ENCODE measurements at regions not wholly inside any gene's neighbourhood (a gene's known extent, or its start where the extent isn't known, plus 50 kb on each side); places are given as distances from the start of the nearest gene placed in this dataset.

DNA sequence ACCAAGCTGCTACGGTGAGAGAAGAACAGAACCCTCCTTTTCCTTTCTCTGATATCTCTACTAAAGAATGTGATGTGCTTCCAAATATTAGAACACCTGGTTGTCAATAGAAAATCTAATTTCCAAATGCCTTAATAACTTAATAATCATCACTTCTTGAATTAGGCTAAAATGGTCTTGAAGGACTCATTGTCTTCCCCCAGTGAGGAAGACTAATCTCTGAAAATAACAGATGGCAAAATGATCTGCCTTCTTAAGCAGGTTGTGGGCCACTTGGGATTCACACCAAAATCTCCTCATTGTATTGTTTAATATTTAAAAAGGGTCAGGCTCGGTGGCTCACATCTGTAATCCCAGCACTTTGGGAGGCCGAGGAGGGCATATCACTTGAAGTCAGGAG is 805.9 kb upstream of the AUTS2 start (continued):
- TF ChIP-seq, protein P1, sequence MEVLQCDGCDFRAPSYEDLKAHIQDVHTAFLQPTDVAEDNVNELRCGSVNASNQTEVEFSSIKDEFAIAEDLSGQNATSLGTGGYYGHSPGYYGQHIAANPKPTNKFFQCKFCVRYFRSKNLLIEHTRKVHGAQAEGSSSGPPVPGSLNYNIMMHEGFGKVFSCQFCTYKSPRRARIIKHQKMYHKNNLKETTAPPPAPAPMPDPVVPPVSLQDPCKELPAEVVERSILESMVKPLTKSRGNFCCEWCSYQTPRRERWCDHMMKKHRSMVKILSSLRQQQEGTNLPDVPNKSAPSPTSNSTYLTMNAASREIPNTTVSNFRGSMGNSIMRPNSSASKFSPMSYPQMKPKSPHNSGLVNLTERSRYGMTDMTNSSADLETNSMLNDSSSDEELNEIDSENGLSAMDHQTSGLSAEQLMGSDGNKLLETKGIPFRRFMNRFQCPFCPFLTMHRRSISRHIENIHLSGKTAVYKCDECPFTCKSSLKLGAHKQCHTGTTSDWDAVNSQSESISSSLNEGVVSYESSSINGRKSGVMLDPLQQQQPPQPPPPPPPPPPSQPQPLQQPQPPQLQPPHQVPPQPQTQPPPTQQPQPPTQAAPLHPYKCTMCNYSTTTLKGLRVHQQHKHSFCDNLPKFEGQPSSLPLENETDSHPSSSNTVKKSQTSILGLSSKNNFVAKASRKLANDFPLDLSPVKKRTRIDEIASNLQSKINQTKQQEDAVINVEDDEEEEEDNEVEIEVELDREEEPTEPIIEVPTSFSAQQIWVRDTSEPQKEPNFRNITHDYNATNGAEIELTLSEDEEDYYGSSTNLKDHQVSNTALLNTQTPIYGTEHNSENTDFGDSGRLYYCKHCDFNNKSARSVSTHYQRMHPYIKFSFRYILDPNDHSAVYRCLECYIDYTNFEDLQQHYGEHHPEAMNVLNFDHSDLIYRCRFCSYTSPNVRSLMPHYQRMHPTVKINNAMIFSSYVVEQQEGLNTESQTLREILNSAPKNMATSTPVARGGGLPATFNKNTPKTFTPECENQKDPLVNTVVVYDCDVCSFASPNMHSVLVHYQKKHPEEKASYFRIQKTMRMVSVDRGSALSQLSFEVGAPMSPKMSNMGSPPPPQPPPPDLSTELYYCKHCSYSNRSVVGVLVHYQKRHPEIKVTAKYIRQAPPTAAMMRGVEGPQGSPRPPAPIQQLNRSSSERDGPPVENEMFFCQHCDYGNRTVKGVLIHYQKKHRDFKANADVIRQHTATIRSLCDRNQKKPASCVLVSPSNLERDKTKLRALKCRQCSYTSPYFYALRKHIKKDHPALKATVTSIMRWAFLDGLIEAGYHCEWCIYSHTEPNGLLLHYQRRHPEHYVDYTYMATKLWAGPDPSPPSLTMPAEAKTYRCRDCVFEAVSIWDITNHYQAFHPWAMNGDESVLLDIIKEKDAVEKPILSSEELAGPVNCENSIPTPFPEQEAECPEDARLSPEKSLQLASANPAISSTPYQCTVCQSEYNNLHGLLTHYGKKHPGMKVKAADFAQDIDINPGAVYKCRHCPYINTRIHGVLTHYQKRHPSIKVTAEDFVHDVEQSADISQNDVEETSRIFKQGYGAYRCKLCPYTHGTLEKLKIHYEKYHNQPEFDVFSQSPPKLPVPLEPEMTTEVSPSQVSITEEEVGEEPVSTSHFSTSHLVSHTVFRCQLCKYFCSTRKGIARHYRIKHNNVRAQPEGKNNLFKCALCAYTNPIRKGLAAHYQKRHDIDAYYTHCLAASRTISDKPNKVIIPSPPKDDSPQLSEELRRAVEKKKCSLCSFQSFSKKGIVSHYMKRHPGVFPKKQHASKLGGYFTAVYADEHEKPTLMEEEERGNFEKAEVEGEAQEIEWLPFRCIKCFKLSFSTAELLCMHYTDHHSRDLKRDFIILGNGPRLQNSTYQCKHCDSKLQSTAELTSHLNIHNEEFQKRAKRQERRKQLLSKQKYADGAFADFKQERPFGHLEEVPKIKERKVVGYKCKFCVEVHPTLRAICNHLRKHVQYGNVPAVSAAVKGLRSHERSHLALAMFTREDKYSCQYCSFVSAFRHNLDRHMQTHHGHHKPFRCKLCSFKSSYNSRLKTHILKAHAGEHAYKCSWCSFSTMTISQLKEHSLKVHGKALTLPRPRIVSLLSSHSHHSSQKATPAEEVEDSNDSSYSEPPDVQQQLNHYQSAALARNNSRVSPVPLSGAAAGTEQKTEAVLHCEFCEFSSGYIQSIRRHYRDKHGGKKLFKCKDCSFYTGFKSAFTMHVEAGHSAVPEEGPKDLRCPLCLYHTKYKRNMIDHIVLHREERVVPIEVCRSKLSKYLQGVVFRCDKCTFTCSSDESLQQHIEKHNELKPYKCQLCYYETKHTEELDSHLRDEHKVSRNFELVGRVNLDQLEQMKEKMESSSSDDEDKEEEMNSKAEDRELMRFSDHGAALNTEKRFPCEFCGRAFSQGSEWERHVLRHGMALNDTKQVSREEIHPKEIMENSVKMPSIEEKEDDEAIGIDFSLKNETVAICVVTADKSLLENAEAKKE (CRISPR knock-in tag; IDR thresholded peaks at IDR 0.05): no peak
- TF ChIP-seq ZNF114 (CRISPR knock-in tag; IDR thresholded peaks at IDR 0.05): no peak
- TF ChIP-seq EZH2phosphoT487 (IDR thresholded peaks at IDR 0.05; ENCODE audit: unreplicated experiment): no peak
- no peak for TF ChIP-seq JUNB (IDR thresholded peaks at IDR 0.05; ENCODE audit: unreplicated experiment)

DNA sequence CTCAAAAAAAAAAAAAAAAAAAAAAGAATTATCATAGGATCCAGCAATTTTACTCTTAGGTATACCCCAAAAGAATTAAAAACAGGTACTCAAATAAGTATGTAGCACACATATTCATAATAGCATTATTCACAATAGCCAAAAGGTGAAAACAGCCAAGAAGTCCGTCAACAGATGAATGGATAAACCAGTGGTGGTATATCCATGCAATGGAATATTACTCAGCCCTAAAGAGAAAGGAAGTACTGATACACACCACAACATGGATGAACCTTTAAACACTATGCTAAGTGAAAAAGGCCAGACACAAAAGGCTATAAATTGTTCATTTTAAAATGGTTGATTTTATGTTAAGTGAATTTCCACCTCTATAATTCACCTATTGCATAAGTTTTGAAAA is 804.8 kb upstream of the AUTS2 start:
- Histone ChIP-seq H4K20me1 (replicated peaks; ENCODE audit: insufficient read depth) (no peaks in the 10 kb centered on the region), H3F3A (replicated peaks; ENCODE audit: low read depth) (no peaks in the 10 kb centered on the region), H3K4me3 (no peak overlapping the region; the same call in 1 of the 2 replicates), H3K27ac (ENCODE audit: low read depth) (no peak overlapping the region), H3K79me2 (replicated peaks; ENCODE audit: insufficient read depth) (no peaks in the 10 kb centered on the region), H2AFZ (no peak overlapping the region), H3K4me1 (ENCODE audit: insufficient read depth) (no peaks in the 10 kb centered on the region), H3K27me3 (ENCODE audit: insufficient read depth) (no peaks in the 10 kb centered on the region), H3K36me3 (ENCODE audit: insufficient read depth) (no peaks in the 10 kb centered on the region), H3K9me2 (ENCODE audit: insufficient read depth) (no peaks in the 10 kb centered on the region), H3K4me2 (no peak overlapping the region)
- Mint-ChIP-seq H3K27ac (no peak overlapping the region), H3K27me3 (ENCODE audit: insufficient read depth, low read depth, poor library complexity) (peaks cover 10% of the 10 kb centered on the region), H3K9me3 (peaks cover 94% of the 10 kb centered on the region), H3K4me3 (no peak overlapping the region), H3K36me3 (ENCODE audit: low read depth) (peaks cover 43% of the 10 kb centered on the region), H3K4me1 (no peaks in the 10 kb centered on the region)
- no peak for DNase-seq (ENCODE audit: low spot score)
- no peak for ATAC-seq
- TF ChIP-seq STAT1 (IDR thresholded peaks at IDR 0.05; ENCODE audit: unreplicated experiment) (no peak), NANOG (IDR thresholded peaks at IDR 0.05; ENCODE audit: borderline replicate concordance) (no peak), POLR2AphosphoS5 (IDR thresholded peaks at IDR 0.05; ENCODE audit: low read depth) (no peak), ZNF331 (CRISPR knock-in tag; IDR thresholded peaks at IDR 0.05; ENCODE audit: low read depth) (no peak)
- TF ChIP-seq, protein P1 (CRISPR knock-in tag; IDR thresholded peaks at IDR 0.05): no peak
- TF ChIP-seq, protein P2, sequence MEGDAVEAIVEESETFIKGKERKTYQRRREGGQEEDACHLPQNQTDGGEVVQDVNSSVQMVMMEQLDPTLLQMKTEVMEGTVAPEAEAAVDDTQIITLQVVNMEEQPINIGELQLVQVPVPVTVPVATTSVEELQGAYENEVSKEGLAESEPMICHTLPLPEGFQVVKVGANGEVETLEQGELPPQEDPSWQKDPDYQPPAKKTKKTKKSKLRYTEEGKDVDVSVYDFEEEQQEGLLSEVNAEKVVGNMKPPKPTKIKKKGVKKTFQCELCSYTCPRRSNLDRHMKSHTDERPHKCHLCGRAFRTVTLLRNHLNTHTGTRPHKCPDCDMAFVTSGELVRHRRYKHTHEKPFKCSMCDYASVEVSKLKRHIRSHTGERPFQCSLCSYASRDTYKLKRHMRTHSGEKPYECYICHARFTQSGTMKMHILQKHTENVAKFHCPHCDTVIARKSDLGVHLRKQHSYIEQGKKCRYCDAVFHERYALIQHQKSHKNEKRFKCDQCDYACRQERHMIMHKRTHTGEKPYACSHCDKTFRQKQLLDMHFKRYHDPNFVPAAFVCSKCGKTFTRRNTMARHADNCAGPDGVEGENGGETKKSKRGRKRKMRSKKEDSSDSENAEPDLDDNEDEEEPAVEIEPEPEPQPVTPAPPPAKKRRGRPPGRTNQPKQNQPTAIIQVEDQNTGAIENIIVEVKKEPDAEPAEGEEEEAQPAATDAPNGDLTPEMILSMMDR (conservative IDR thresholded peaks at IDR 0.05; ENCODE audit: low read depth in 2 of 2): no peak
